ENCODE measurements at regions not wholly inside any gene's neighbourhood (a gene's known extent, or its start where the extent isn't known, plus 50 kb on each side); places are given as distances from the start of the nearest gene placed in this dataset.

DNA sequence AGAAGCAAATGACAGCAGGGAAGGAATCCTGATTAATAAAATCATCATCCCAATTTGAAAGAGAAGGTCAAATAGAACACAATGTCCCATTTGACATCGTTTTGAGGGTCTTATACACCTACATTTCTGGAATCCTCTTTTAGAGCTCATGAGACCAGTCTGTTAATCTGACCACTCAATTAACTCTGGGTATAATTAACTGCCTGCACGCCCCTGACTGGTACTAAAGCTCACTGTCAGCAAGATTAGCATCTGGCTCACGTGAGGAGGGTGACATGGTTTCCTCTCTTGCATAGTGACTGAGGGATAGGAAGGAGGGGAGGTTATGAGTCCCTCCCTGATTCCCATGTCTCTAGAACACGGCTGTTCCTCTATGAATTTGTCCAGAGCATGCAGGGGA lies 124.3 kb downstream of the ICOS start:
- Mint-ChIP-seq H3K36me3 (ENCODE audit: low read depth) (no peaks in the 10 kb centered on the region), H3K27ac (no peak overlapping the region), H3K4me1 (no peaks in the 10 kb centered on the region), H3K27me3 (peaks cover 5% of the 10 kb centered on the region), H3K4me3 (no peak overlapping the region)
- H3K9me3 ChIP-seq (ENCODE audit: control insufficient read depth, low read length, poor library complexity, severe bottlenecking): no peaks in the 10 kb centered on the region
- DNase-seq (no peak), ATAC-seq (no peak)

DNA sequence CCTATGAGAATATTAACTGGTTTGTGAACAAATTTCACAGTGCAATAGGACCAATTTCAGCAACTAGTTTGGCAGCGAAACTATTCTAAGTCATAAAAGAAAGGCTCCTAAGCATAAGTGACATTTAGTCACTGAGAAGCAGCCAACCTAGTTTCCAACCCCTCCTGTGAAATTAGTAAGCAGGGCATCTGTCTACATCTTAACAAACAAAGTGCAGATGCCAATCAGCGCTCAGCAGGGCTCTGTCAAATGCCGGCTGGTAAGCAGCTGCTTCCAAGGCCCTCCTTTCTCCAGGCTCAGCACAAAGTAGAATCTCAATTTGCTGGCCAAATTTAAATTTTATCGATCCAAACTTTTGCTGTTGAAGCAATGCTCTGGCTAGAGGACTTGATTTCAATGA lies 124.7 kb downstream of the ICOS start:
- peaks cover 6% of the 10 kb centered on the region for H3K27me3 Mint-ChIP-seq
- ATAC-seq: no peak
- no peak overlapping the region for H3K27ac Mint-ChIP-seq
- DNase-seq: no peak
- no peak overlapping the region for H3K4me3 Mint-ChIP-seq
- no peaks in the 10 kb centered on the region for H3K4me1 Mint-ChIP-seq
- no peaks in the 10 kb centered on the region for H3K9me3 ChIP-seq (ENCODE audit: control insufficient read depth, low read length, poor library complexity, severe bottlenecking)
- no peaks in the 10 kb centered on the region for H3K36me3 Mint-ChIP-seq (ENCODE audit: low read depth)

DNA sequence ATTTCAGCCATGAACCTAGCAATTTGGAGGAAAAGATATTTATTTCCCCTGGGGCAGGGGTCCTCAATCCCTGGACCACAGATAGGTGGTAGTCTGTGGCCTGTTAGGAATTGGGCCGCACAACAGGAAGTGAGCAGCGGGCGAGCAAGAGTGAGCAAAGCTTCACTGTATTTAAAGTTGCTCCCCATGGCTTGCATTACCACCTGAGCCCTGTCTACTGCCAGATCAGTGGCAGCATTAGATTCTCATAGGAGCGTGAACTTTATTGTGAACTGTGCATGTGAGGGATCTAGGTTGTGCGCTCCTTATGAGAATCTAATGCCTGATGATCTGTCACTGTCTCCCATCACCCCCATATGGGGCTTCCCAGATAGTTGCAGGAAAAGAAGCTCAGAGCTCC lies 127.6 kb downstream of the ICOS start:
- H3K27ac Mint-ChIP-seq: no peak overlapping the region
- DNase-seq: no peak
- H3K4me1 Mint-ChIP-seq: no peaks in the 10 kb centered on the region
- no peaks in the 10 kb centered on the region for H3K9me3 ChIP-seq (ENCODE audit: control insufficient read depth, low read length, poor library complexity, severe bottlenecking)
- peaks cover 6% of the 10 kb centered on the region for H3K27me3 Mint-ChIP-seq
- no peaks in the 10 kb centered on the region for H3K36me3 Mint-ChIP-seq (ENCODE audit: low read depth)
- ATAC-seq: no peak
- H3K4me3 Mint-ChIP-seq: no peak overlapping the region

DNA sequence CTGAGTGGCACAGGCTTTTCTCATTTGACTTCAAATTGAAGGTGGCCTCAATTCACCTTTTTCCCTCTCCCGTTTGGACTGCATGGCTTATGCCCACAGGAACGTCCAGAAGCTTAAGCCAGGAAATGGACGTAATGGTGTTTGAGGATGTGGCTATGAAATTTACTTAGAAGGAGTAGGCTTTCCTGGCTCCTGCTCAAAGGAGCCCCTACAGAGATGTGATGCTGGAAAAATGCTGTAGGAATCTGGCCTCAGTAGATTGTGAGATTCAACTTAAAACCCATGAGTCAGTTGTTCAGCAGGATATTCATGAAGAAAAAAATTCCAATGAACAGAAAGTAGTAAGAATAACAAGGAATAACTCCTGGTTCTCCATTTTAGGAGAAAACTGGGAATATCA lies 129.0 kb downstream of the ICOS start:
- no peak for DNase-seq
- H3K9me3 ChIP-seq (ENCODE audit: control insufficient read depth, low read length, poor library complexity, severe bottlenecking): no peaks in the 10 kb centered on the region
- no peak overlapping the region for H3K27ac Mint-ChIP-seq
- peaks cover 9% of the 10 kb centered on the region for H3K27me3 Mint-ChIP-seq
- no peak for ATAC-seq
- no peaks in the 10 kb centered on the region for H3K36me3 Mint-ChIP-seq (ENCODE audit: low read depth)
- H3K4me1 Mint-ChIP-seq: no peaks in the 10 kb centered on the region
- no peak overlapping the region for H3K4me3 Mint-ChIP-seq

DNA sequence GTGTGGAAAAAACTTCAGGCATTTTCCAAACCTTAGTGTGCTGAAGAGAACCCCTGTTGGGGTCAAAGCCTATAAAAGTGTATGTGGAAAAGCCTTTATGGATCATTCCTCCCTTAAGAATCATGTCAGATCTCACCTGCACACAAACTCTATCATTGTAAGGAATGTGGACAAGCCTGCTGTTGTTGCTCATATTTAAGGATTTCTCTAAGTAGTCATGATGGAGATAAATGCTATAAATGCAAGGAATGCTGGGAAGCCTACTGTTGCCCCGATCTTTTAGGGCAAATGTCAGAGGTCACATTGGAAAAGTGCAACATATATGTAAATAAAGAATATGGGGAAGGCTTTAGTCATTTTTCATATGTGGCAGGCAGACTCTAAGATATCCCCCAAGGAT lies 129.5 kb downstream of the ICOS start:
- H3K9me3 ChIP-seq (ENCODE audit: control insufficient read depth, low read length, poor library complexity, severe bottlenecking): no peaks in the 10 kb centered on the region
- no peak for ATAC-seq
- Mint-ChIP-seq H3K27me3 (peaks cover 14% of the 10 kb centered on the region), H3K4me1 (no peaks in the 10 kb centered on the region), H3K4me3 (no peak overlapping the region), H3K27ac (no peak overlapping the region), H3K36me3 (ENCODE audit: low read depth) (no peaks in the 10 kb centered on the region)
- DNase-seq: no peak

DNA sequence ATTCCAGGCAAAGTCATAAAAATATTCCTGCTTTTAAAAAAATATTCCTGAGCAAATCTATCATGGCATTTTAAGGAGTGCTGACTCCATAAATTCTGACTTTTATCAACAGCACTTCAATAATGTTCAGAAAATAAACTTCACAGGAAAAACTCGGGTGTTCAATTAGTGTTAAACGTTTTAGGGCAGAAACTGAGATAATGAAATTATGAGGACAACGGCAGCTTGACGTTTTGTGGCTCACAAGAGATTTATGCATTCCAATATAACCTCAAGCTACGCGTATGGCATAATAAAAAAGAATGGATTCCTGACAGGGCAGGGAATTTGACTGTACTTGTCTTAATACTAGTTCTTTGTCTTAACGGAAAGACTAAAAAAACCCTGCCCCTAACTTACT lies 133.2 kb downstream of the ICOS start:
- Mint-ChIP-seq H3K4me1 (peaks cover 3% of the 10 kb centered on the region), H3K4me3 (no peak overlapping the region), H3K27me3 (peaks cover 22% of the 10 kb centered on the region), H3K27ac (no peak overlapping the region), H3K36me3 (ENCODE audit: low read depth) (no peaks in the 10 kb centered on the region)
- ATAC-seq (no peak), DNase-seq (no peak)
- no peaks in the 10 kb centered on the region for H3K9me3 ChIP-seq (ENCODE audit: control insufficient read depth, low read length, poor library complexity, severe bottlenecking)

DNA sequence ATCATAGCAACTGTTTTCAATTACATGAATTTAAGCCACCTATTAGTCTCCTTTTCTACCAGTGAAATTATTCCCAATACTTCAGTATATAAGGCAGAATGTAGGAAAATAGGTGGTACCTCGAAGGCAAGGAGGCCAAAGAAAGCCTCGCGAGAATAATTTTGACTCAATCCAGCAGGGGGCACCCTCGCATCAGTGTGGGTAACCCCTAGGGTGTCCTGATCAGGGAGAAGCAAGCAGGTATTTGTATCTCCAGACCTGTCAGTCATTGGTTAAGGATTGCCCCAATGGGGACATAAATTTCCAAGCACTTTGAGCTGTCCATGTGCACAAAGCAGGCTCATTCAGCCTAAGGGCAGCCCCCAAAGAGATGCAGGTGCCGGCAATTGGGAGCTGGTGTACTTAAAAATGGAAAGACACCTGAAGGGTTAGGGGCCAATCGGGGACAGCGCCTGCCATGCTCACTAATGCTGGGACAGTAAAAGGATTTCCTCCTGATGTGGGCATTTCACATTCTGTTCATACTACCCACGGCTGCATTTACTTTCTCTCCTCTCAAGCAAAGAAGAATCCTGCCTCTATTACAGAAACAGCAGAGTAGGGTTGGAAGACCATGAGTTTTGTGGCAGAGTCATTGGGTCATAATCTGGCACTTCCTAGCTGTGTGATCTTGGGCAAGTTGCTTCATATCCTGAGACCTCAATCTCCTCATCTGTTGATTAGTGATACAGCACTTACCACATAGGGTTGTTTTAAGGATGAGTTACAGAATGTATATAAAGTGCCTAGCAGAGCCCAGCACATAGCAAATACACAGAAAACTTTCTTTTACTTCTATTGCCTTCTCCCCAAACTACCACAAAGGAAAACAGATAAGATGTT lies 136.1 kb downstream of the ICOS start:
- DNase-seq: peak; percentile 21 to 53 (median 22)
- peaks cover 26% of the 10 kb centered on the region for H3K27me3 Mint-ChIP-seq
- no peaks in the 10 kb centered on the region for H3K9me3 ChIP-seq (ENCODE audit: control insufficient read depth, low read length, poor library complexity, severe bottlenecking)
- H3K36me3 Mint-ChIP-seq (ENCODE audit: low read depth): no peaks in the 10 kb centered on the region
- H3K4me3 Mint-ChIP-seq: no peak overlapping the region
- peaks cover 3% of the 10 kb centered on the region for H3K4me1 Mint-ChIP-seq
- ATAC-seq: peak; percentile 68
- H3K27ac Mint-ChIP-seq: no peak overlapping the region

DNA sequence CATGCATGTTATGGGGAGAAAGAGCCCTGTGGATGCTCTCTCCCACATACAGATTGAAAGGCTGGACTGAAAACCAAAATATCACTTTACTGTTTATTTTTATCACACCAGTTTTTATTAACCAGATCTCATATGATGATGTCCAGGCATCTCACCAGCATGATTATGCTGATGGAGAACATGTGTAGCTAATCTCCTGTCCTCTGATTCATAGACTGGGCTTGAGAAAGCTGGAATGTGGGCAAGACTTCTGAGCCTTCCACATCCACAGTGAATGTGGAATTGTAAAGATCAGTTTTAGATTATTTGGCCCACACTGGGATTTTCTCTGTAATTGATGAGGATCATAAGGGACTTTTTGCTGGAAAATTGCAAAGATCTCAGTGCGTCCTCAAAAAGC lies 137.9 kb downstream of the ICOS start:
- Mint-ChIP-seq H3K4me1 (peaks cover 3% of the 10 kb centered on the region), H3K4me3 (no peak overlapping the region), H3K27ac (no peak overlapping the region), H3K36me3 (ENCODE audit: low read depth) (no peaks in the 10 kb centered on the region), H3K27me3 (peaks cover 27% of the 10 kb centered on the region)
- no peaks in the 10 kb centered on the region for H3K9me3 ChIP-seq (ENCODE audit: control insufficient read depth, low read length, poor library complexity, severe bottlenecking)
- ATAC-seq: no peak
- DNase-seq: no peak

DNA sequence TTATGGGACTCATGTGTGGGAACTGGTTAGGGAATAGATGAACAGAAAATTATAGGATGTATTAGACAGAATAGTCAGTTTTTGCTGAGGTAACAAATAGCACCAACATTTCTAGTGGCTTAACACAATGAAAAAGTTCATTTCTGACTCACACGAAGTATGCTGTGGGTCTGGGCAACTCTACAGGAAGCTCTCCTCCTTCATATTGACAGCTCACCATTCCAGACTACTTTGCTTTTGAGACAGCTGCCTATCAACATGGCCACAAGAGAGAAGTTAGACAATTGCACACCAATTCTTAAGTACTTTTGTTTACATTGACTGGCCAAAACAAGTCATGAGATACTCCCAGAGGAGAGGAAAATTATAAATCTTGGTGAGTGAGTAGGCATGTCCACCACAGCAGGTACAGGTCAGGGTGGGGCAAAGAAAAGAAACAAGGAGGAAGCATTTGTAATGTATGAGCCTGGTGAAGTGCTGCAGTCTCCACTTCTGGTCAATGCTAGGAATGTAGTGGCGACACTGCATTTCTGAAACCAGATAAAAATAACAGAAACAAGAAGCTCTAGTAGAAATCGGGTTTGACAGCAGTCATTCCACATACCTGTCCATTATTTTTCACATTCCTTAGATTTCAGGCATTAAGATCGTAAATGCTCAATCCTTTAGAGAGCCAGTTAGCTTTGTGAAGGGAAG lies 141.6 kb downstream of the ICOS start:
- no peak overlapping the region for H3K4me3 Mint-ChIP-seq
- H3K4me1 Mint-ChIP-seq: no peaks in the 10 kb centered on the region
- H3K36me3 Mint-ChIP-seq (ENCODE audit: low read depth): no peaks in the 10 kb centered on the region
- DNase-seq (no peak), ATAC-seq (no peak)
- no peak overlapping the region for H3K27ac Mint-ChIP-seq
- H3K9me3 ChIP-seq (ENCODE audit: control insufficient read depth, low read length, poor library complexity, severe bottlenecking): no peaks in the 10 kb centered on the region
- peaks cover 27% of the 10 kb centered on the region for H3K27me3 Mint-ChIP-seq

DNA sequence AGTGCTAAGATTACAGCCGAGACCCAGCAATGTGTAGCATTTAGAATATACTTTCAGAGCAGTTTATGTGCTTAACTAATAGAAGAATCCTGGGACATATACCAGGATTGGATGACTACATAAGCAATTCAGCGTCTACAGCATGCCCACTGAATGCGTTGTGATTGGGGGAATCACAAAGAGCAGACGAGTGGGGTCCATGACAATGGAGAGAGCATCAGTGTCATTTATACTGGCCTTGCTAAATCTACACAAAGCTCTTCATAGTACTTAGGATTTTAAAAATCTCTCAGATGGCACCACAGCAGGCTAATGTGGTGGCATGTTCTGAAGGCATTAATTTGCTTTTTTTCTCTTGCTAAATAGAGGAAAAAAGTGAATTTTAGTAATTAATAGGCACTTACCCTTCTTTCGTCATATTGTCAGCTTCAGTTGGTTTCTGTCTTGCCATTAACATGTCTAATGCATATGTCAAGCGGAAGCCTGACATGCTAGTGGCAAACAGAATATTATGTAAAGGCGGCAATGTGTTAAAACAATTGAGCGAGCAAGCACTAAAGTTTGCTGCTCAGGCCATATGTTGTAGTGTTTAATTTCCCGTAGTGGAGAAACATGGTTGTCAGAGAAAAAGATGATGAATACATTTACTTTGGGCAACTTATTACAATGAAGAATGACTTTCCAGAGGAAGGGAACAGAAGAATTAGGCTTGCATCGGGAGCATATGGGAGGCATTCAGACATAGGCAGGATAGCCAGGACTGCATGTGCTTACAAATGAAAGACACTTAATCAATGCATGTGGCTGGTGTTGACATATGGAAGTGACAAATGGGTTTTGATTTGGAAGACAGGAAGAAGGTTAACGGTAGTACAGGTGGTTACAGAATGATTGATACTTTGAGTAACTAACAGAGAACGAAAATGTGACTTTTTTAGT lies 145.2 kb downstream of the ICOS start:
- Mint-ChIP-seq H3K4me1 (no peaks in the 10 kb centered on the region), H3K36me3 (ENCODE audit: low read depth) (peaks cover 3% of the 10 kb centered on the region), H3K27ac (no peak overlapping the region), H3K4me3 (no peak overlapping the region), H3K27me3 (peaks cover 30% of the 10 kb centered on the region)
- ATAC-seq (no peak), DNase-seq (no peak)
- H3K9me3 ChIP-seq (ENCODE audit: control insufficient read depth, low read length, poor library complexity, severe bottlenecking): no peaks in the 10 kb centered on the region

DNA sequence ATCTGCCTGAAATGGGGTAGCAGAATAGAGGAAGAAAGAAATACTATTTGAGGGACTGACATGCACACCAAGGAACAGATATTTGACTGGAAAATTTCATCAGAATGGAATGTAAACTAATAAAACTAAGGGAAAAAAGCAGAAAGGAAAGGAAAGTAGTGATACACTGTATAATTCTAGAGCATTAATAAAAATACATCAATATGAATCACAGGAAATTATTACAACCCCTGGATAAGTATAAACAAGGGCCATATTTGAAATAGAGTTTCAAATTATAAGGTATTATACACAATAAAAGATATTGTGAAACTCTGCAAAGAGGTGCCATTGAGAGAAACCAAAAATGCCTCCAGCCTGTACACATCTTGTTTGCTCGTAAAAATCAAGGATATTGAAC lies 149.6 kb downstream of the ICOS start:
- H3K36me3 Mint-ChIP-seq (ENCODE audit: low read depth): peaks cover 3% of the 10 kb centered on the region
- ATAC-seq: no peak
- H3K27me3 Mint-ChIP-seq: peaks cover 31% of the 10 kb centered on the region
- no peaks in the 10 kb centered on the region for H3K9me3 ChIP-seq (ENCODE audit: control insufficient read depth, low read length, poor library complexity, severe bottlenecking)
- H3K4me3 Mint-ChIP-seq: no peak overlapping the region
- H3K4me1 Mint-ChIP-seq: no peaks in the 10 kb centered on the region
- no peak for DNase-seq
- H3K27ac Mint-ChIP-seq: no peak overlapping the region

DNA sequence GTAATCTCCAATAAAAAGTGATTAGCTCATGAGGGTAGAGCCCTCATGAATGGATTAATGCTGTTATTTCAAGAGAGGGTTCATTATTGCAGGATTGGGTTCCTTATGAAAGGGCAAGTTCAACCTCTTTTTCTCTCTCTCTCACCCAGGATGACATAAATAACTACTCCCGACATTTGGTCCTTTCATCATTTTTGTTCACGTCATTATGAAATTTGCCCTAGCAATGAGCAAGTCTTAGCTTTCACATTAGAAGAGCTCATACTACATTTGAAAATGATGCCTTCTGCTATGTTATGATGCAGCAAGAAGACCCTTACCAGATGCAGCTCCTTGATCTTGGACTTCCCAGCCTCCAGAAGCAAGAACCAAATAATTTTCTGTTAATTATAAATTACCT lies 152.5 kb downstream of the ICOS start:
- Mint-ChIP-seq H3K36me3 (ENCODE audit: low read depth) (peaks cover 3% of the 10 kb centered on the region), H3K27me3 (peaks cover 14% of the 10 kb centered on the region), H3K4me3 (no peak overlapping the region), H3K27ac (no peak overlapping the region), H3K4me1 (no peaks in the 10 kb centered on the region)
- ATAC-seq: no peak
- no peaks in the 10 kb centered on the region for H3K9me3 ChIP-seq (ENCODE audit: control insufficient read depth, low read length, poor library complexity, severe bottlenecking)
- no peak for DNase-seq

DNA sequence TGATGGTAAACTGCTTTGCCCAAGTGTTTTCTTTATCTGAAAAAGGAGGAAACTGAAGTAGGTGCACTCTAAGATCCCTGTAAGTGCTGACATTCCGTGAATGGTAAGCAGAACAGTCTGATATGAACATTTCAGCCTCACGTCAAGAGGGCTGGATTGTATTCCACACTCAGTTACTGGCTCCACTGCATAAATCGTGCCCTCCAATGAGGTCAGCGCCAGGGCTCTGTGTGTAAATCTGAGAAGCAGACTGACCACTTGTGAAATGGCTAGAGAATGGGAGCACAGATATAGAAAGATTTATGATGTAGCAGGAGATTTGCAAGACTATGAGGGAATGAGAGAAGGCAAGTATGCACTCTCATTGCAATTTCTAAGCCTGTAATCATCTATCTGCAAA lies 153.0 kb downstream of the ICOS start:
- no peaks in the 10 kb centered on the region for H3K4me1 Mint-ChIP-seq
- H3K27me3 Mint-ChIP-seq: peaks cover 10% of the 10 kb centered on the region
- ATAC-seq: no peak
- DNase-seq: no peak
- H3K27ac Mint-ChIP-seq: no peak overlapping the region
- no peaks in the 10 kb centered on the region for H3K9me3 ChIP-seq (ENCODE audit: control insufficient read depth, low read length, poor library complexity, severe bottlenecking)
- H3K36me3 Mint-ChIP-seq (ENCODE audit: low read depth): peaks cover 3% of the 10 kb centered on the region
- no peak overlapping the region for H3K4me3 Mint-ChIP-seq
